GM12875 (cell line): ENCODE measurements at regions not wholly inside any gene's neighbourhood (a gene's known extent, or its start where the extent isn't known, plus 50 kb on each side); places are given as distances from the start of the nearest gene placed in this dataset.

Experiments
- H3K4me3 ChIP-seq: one replicate; pipeline ENCODE4 v1.5.1; 2011; ENCODE audit warnings: low read depth, low read length, control low read depth
- TF ChIP-seq, protein P1 (sequence below): IDR thresholded peaks from 2 replicates; pipeline ENCODE4 v1.5.1; 2011; ENCODE audit warnings: low read depth, mild to moderate bottlenecking, control low read depth, inconsistent platforms, low read length, moderate library complexity, borderline replicate concordance; ENCODE audit not compliant: insufficient read depth

DNA sequence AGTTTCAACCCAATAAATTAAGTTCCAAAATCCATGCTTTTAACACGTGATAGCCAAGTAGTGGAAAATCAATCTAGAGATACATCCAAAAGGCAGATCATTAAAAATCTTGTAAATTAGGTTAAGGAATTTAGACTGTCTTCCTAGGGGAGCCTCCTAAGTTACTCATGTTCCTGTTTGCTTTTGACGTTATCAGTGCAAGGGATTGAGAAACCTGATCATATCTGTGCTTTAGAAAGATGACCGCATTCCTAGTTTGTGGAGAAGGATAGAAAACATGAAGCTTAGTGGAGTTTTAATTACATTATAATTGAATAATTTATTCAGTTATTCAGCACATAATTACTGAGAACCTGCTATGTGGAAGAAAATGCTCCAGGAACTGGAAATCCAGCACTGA, 251.0 kb upstream of the ARGLU1 start:
- no peak overlapping the region for H3K4me3 ChIP-seq
- TF ChIP-seq, protein P1, sequence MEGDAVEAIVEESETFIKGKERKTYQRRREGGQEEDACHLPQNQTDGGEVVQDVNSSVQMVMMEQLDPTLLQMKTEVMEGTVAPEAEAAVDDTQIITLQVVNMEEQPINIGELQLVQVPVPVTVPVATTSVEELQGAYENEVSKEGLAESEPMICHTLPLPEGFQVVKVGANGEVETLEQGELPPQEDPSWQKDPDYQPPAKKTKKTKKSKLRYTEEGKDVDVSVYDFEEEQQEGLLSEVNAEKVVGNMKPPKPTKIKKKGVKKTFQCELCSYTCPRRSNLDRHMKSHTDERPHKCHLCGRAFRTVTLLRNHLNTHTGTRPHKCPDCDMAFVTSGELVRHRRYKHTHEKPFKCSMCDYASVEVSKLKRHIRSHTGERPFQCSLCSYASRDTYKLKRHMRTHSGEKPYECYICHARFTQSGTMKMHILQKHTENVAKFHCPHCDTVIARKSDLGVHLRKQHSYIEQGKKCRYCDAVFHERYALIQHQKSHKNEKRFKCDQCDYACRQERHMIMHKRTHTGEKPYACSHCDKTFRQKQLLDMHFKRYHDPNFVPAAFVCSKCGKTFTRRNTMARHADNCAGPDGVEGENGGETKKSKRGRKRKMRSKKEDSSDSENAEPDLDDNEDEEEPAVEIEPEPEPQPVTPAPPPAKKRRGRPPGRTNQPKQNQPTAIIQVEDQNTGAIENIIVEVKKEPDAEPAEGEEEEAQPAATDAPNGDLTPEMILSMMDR, result no peak

DNA sequence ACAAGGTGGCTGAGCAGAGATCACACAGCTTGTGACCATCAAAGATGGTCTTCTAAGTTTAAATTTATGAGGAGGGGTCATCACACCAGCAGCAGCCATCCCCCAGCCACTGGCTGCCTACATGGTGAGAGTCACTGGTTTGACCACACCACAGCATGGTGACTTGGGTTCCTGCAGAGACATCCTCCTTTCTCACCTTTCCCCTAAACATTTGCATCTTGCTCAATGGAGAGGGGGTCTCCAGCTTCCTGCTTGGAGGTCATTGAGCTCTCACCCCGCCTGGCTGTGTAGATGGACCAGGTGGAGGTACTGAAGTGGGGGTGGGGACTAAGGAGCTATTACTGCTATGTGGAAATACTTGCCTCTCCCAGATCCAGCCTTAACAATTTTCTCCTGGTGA, 247.6 kb upstream of the ARGLU1 start:
- TF ChIP-seq, protein P1, result no peak
- no peak overlapping the region for H3K4me3 ChIP-seq

DNA sequence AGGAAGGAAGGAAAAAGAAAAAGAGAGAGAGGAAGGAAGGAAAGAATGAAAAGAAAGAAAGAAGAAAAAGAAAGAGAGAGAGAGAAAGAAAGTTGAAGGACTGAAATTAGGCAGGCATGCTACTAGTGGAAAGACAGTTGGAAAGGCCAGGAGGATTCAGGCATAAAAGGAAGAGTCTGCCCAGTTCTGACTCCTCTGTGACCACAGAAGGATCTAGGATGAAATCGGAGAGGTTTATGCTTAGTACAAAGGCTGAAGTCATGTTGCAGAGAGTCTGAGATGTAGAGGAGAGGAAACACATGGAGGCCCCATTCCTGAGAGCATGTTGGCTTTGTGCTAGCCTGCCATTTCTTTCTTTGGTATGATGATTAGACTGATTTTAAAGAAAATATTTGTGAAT, 246.5 kb upstream of the ARGLU1 start:
- TF ChIP-seq, protein P1, result no peak
- H3K4me3 ChIP-seq, result no peak overlapping the region

DNA sequence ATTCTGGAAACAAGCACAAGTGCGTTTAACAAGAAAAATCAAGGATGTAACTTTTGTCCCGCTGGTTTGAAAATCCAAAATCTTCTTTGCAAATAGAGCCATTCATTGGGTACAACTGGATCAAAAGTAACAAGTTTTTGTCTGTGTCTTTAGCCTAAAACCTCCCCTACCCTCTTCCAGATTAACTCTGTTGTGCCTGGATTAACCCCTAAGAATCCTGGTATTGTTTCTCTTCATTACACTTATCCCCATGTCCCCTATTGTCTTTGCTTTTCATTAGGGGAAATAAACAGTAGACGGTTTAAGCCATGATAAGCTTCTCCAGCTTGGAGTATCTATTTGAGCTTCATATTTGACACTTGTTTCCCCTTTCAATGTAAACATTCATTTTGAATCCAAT, 242.1 kb upstream of the ARGLU1 start:
- TF ChIP-seq, protein P1, result no peak

DNA sequence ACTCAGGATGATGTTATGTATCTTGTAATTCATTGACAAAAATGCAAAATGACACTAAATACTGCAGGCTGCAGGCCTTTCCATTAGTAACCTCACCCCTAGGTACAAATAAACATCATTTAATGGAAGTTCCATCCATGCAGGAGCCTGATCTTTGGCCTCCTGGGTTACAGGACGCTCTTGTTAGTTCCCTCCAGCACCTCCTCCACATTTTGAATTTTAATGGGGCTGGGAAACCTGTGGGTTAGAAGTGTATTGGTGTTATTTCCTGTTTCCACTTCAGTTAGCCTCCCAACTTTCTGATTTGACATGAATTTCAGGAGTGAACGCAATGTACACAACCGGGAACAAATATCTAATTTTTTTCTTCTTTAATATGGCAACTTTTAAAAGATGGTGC, 237.1 kb upstream of the ARGLU1 start:
- H3K4me3 ChIP-seq, result no peak overlapping the region
- TF ChIP-seq, protein P1, result no peak

More for the DNA sequence above, 242.1 kb upstream of the ARGLU1 start:
- no peak overlapping the region for H3K4me3 ChIP-seq

DNA sequence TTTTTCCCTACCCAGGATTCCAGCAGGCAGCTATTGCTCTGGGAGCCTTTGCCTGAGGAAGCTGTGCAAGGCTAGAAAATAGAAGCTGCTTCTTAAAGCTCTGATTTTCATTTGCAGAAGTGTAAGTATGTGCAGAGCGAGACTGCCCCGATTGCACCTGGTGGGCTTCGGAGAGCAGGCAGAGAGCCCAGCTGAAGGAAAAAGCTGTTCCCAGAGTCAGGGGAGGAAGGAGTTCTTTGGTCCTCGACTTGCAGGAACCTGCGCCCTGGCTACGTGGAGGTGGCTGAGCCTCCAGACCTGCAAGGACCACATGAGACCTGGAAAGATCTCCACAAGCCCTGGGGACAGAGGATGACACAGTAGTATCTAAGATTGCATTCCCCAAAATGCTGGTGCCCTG, 235.0 kb upstream of the ARGLU1 start:
- TF ChIP-seq, protein P1, result no peak
- H3K4me3 ChIP-seq, result no peak overlapping the region

DNA sequence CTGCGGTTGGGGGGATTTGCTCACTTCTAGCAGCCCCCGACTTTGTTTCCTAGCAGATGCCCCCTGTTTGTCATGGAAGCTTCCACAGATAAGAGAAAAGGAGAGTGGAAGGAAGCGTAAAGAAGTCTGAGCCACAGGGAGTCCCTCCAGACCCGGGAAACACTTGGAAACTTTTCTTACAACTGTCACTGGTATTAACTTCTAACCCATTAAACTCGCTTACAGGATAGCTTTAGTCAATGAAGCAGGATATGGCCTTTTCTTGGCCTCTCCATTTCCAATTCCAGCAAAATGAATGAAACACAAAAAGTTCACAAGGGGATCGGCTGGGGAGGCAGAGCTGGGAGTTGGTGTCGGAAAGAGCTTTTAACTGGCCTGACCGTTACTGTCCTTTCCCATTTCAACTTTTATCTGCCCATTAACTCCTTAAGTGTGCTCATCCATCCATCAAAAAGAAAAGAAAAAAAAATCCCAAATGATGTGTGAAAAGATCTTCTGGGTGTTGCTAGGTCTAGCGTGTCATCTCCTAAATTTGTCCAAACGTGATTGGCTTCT, 231.9 kb upstream of the ARGLU1 start:
- TF ChIP-seq, protein P1, result no peak

More for the DNA sequence above, 231.9 kb upstream of the ARGLU1 start:
- no peak overlapping the region for H3K4me3 ChIP-seq
